ENCODE measurements at regions not wholly inside any gene's neighbourhood (a gene's known extent, or its start where the extent isn't known, plus 50 kb on each side); places are given as distances from the start of the nearest gene placed in this dataset.
"Not testable (repeated sequence)": the region's sequence is repeated elsewhere in the genome, so short reads cannot be mapped to it uniquely, and the experiment has no call there.

GRCh38 chr5:25301836-25302235 lies 657.1 kb upstream of the CDH10 start:
- intact Hi-C loops (cut with DNase I), result no loop called here
- ATAC-seq (no peak), DNase-seq (ENCODE audit: missing footprints) (no peak)

DNA sequence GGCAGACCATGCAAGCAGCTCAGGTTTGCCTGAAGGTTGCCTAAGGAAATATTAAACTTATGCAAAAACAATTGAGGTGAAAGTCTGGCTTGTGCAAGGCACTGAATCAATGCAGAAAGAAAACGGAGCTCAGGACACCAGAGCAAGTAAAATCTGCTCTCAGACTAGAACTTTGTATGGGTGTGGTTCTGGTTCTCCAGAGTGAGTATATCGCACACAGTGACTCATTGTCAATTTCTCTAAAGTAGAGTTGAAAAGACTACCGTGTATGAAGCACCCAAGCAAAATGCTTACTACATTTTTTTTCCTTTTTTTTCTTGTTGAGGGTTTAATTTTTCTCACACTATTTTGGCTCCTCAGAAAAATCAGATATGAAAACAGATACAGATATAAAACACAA lies 650.3 kb upstream of the CDH10 start:
- intact Hi-C loops (cut with DNase I), result no loop called here
- ATAC-seq, result no peak
- no peak for DNase-seq (ENCODE audit: missing footprints)

DNA sequence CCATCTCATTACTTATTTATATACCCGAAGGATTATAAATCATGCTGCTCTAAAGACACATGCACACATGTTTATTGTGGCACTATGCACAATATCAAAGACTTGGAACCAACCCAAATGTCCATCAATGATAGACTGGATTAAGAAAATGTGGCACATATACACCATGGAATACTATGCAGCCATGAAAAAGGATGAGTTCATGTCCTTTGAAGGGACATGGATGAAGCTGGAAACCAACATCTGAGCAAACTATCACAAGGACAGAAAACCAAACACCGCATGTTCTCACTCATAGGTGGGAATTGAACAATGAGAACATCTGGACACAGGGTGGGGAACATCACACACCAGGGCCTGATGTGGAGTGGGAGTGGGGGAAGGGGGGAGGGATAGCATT lies 645.0 kb upstream of the CDH10 start:
- DNase-seq (ENCODE audit: missing footprints); intact Hi-C loops (cut with DNase I); ATAC-seq: not testable (repeated sequence)

DNA sequence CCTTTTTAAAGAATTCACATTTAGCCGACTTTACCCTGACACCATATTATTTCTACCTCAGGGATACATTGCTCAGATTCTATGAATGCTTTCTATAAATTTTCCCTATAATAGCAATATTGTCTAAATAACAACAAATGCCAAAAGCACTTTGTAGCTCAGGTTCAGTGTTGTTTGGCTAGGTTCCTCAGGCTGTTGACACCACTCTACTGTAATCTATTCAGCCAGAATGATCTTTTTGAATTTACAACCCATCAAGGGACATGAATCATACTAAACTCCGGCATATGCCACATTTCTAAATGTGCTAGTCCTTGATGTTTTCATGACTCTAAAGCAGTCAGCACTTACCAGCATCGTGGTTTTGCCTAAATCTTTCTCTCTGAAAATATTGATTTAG lies 641.5 kb upstream of the CDH10 start:
- intact Hi-C loops (cut with DNase I), result no loop called here
- no peak for DNase-seq (ENCODE audit: missing footprints)
- ATAC-seq, result no peak

- intact Hi-C loops (cut with DNase I), result no loop called here
- ATAC-seq (no peak), DNase-seq (ENCODE audit: missing footprints) (no peak)
These were observed 640.4 kb upstream of the CDH10 start for GRCh38 chr5:25285136-25285535.

- ATAC-seq; intact Hi-C loops (cut with DNase I); DNase-seq (ENCODE audit: missing footprints): not testable (repeated sequence)
These were observed 618.7 kb upstream of the CDH10 start for GRCh38 chr5:25263507-25263906.

- intact Hi-C loops (cut with DNase I), result no loop called here
- ATAC-seq (no peak), DNase-seq (ENCODE audit: missing footprints) (no peak)
These were observed 617.4 kb upstream of the CDH10 start for GRCh38 chr5:25262221-25262620.

GRCh38 chr5:25255128-25255527 lies 610.4 kb upstream of the CDH10 start:
- ATAC-seq (no peak), DNase-seq (ENCODE audit: missing footprints) (no peak)
- intact Hi-C loops (cut with DNase I), result no loop called here

- intact Hi-C loops (cut with DNase I), result no loop called here
- DNase-seq (ENCODE audit: missing footprints) (no peak), ATAC-seq (no peak)
These were observed 597.2 kb upstream of the CDH10 start for GRCh38 chr5:25241981-25242380.

DNA sequence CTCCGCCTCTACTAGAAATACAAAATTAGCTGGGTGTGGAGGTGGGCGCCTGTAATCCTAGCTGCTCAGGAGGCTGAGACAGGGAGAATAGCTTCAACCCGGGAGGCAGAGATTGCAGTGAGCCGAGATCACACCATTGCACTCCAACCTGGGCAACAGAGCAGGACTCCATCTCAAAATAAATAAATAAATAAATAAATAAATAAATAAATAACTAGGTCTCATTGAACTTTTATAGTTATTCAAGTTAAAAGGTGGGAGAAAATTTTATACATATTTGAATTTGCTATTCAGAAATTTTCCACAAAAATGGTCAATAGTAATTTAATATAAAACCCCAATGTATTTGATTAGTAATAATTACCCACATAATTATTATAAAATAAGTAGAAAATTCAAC lies 593.9 kb upstream of the CDH10 start:
- ATAC-seq; DNase-seq (ENCODE audit: missing footprints); intact Hi-C loops (cut with DNase I): not testable (repeated sequence)

- DNase-seq (ENCODE audit: missing footprints) (no peak), ATAC-seq (no peak)
- intact Hi-C loops (cut with DNase I), result no loop called here
These were observed 579.7 kb upstream of the CDH10 start for GRCh38 chr5:25224316-25224982.

- DNase-seq (ENCODE audit: missing footprints), result peak; percentile 14
- intact Hi-C loops (cut with DNase I); ATAC-seq: not testable (repeated sequence)
These were observed 555.1 kb upstream of the CDH10 start for GRCh38 chr5:25199902-25200301.

GRCh38 chr5:25190521-25191000 lies 545.8 kb upstream of the CDH10 start:
- DNase-seq (ENCODE audit: missing footprints), result peak; percentile 35
- intact Hi-C loops (cut with DNase I), result no loop called here
- no peak for ATAC-seq

DNA sequence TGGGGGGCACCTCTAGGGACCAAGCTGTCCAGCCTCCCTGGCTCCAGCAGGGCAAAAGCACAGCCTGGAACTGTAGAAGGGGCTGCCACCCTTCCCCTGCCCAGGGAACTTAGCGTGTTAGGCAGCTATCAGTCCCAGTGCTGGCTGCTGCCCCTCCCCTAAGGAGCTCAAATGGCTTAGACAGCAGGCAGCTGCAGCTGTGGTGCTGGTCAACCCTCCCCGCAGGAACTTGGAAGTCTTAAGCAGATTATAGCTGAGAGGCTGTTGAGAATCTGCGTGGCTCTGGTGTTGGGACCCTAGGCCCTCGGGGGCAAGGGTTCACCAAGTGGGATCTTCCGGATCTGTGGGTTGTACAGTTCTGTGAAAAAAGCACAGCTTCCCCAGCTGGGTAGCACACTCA lies 536.5 kb upstream of the CDH10 start:
- intact Hi-C loops (cut with DNase I), result no loop called here
- ATAC-seq, result no peak
- DNase-seq (ENCODE audit: missing footprints), result no peak

GRCh38 chr5:25162616-25163015 lies 517.8 kb upstream of the CDH10 start:
- DNase-seq (ENCODE audit: missing footprints); ATAC-seq; intact Hi-C loops (cut with DNase I): not testable (repeated sequence)

- DNase-seq (ENCODE audit: missing footprints) (no peak), ATAC-seq (no peak)
- intact Hi-C loops (cut with DNase I), result no loop called here
These were observed 516.1 kb upstream of the CDH10 start for GRCh38 chr5:25160891-25161290.

DNA sequence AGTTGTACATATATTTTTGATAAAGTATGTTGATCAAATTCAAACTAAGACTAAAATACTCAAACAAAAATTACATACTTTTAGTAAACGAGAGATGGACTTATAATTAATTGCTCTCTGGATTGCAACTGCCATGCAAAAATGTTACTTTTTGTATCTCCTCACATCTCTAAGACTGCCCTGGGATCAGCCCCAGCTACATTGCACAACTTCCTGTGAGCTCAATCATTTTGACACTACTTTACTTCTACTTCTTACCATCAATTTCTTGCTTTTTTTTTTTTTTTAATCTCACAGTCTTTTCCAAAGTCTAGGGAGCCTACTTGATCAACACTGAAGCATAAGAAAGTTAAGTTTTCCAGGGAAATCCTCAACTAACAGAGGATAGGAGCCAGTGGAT lies 506.0 kb upstream of the CDH10 start:
- ATAC-seq (no peak), DNase-seq (ENCODE audit: missing footprints) (no peak)
- intact Hi-C loops (cut with DNase I), result no loop called here

- intact Hi-C loops (cut with DNase I), result no loop called here
- no peak for ATAC-seq
- DNase-seq (ENCODE audit: missing footprints), result no peak
These were observed 483.8 kb upstream of the CDH10 start for GRCh38 chr5:25128606-25129005.

DNA sequence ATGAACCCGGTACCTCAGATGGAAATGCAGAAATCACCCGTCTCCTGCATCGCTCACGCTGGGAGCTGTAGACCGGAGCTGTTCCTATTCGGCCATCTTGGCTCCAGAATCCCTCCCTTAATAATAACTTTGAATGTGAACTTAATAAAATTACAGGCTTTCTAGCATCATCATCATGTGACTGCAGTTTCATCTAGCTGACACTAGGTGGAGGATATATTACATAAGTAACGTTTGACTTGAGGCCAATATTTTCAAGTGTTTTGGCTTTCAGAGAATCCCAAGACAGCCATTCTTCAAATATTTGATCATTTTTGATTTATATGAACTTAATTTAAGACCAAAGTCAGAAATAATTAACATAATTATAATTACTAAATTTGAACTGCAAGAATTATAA lies 474.9 kb upstream of the CDH10 start:
- DNase-seq (ENCODE audit: missing footprints) (no peak), ATAC-seq (no peak)
- intact Hi-C loops (cut with DNase I), result no loop called here

- ATAC-seq (no peak), DNase-seq (ENCODE audit: missing footprints) (no peak)
- intact Hi-C loops (cut with DNase I), result no loop called here
These were observed 463.1 kb upstream of the CDH10 start for GRCh38 chr5:25107853-25108252.

GRCh38 chr5:25099538-25099937 lies 454.8 kb upstream of the CDH10 start:
- no peak for DNase-seq (ENCODE audit: missing footprints)
- intact Hi-C loops (cut with DNase I), result no loop called here
- ATAC-seq, result no peak
